K562 (cell line): ENCODE measurements at regions not wholly inside any gene's neighbourhood (a gene's known extent, or its start where the extent isn't known, plus 50 kb on each side); places are given as distances from the start of the nearest gene placed in this dataset.
A peak's percentile ranks its signal among the peaks of the same experiment; 100 is the strongest.

ENCODE experiments used
- ATAC-seq: fragments of 200-7000 bp; cut with Tn5 transposase; 3 replicates; pipeline ENCODE4 v1.9.1; 2020; ENCODE audit warnings: moderate library complexity
- BruUV-seq: library from RNA; stranded (reverse); fragments of 400-500 nt; replicated peaks from 2 replicates; lab custom pipeline; 2021; lab: Mats Ljungman, UMichigan
- CTCF ChIA-PET: fragments of 300-600 bp; formaldehyde crosslinking; extraction: SDS; loops from one replicate; lab custom pipeline; 2021; ENCODE audit warnings: low intra/inter-chr PET ratio; lab: Yijun Ruan, JAX
- POLR2A ChIA-PET: fragments of 300-600, 350-650 bp; sonication (Branson Sonifier 250); formaldehyde crosslinking; extraction: SDS; loops from one replicate; lab custom pipeline; 2021; ENCODE audit warnings: antibody characterized with exemption, inconsistent platforms; lab: Yijun Ruan, JAX
- DNase-seq, 4 experiments: peaks; one replicate each; pipeline versions ENCODE4 v3.0.0 to v3.0.0-alpha.2; 2011 to 2018; ENCODE audit warnings: low spot score in 3 of 4, mixed read lengths in 3 of 4; ENCODE audit errors: extremely low read depth in 1 of 4
- FAIRE-seq: peaks from 2 replicates; lab custom pipeline; 2011; peaks lifted over from hg19 to GRCh38; lab: Jason Lieb, UNC
- H2AFZ ChIP-seq: 2 replicates; pipeline ENCODE4 v1.6.0; 2011; ENCODE audit warnings: low read depth, low read length, control low read depth, inconsistent platforms
- H3K27ac ChIP-seq: fragments of 200-600 bp; 3 replicates; pipeline ENCODE4 v1.8.0; 2011; ENCODE audit warnings: low read depth, mild to moderate bottlenecking, control low read depth, inconsistent platforms, low read length, moderate library complexity, mixed read lengths; ENCODE audit errors: extremely low read depth
- H3K27me3 ChIP-seq, 2 experiments: fragments of 300-600 bp in 1 of 2; 2 replicates in 1 of 2; 3 replicates in 1 of 2; pipeline versions ENCODE4 v1.6.0 to v1.8.0; 2011; ENCODE audit warnings: inconsistent platforms in 2 of 2, low read length in 2 of 2, mild to moderate bottlenecking in 1 of 2, mixed read lengths in 1 of 2, moderate library complexity in 1 of 2; ENCODE audit not compliant: control insufficient read depth in 2 of 2, insufficient read depth in 2 of 2
- H3K36me3 ChIP-seq: fragments of 300-600 bp; 3 replicates; pipeline ENCODE4 v1.8.0; 2011; ENCODE audit warnings: mild to moderate bottlenecking, low read length, inconsistent platforms; ENCODE audit not compliant: control insufficient read depth, insufficient read depth
- H3K4me1 ChIP-seq, 2 experiments: fragments of 200-600 bp in 1 of 2; replicated peaks in 1 of 2; 2 replicates in 1 of 2; 3 replicates in 1 of 2; pipeline versions ENCODE4 v1.5.1 to v1.8.0; 2011; ENCODE audit warnings: inconsistent platforms in 2 of 2, low read length in 2 of 2, mild to moderate bottlenecking in 1 of 2, mixed read lengths in 1 of 2, moderate library complexity in 1 of 2; ENCODE audit not compliant: control insufficient read depth in 2 of 2, insufficient read depth in 2 of 2
- H3K4me2 ChIP-seq: 2 replicates; pipeline ENCODE4 v1.6.1; 2011; ENCODE audit warnings: low read length, control low read depth, inconsistent platforms, mixed read lengths; ENCODE audit not compliant: insufficient read depth
- H3K4me3 ChIP-seq: fragments of 200-600 bp; sonication (generic), shearing (Covaris generic); 2 replicates; pipeline ENCODE4 v1.5.1; 2016; ENCODE audit warnings: control low read depth, inconsistent platforms
- H3K79me2 ChIP-seq: fragments of 200-600 bp; 3 replicates; pipeline ENCODE4 v1.8.0; 2011; ENCODE audit warnings: low read length, inconsistent platforms; ENCODE audit not compliant: control insufficient read depth, insufficient read depth
- H3K9ac ChIP-seq, 2 experiments: 2 replicates each; pipeline versions ENCODE4 v1.6.0 to v1.6.1; 2011; ENCODE audit warnings: low read depth in 2 of 2, low read length in 2 of 2, control low read depth in 1 of 2, inconsistent platforms in 1 of 2, mild to moderate bottlenecking in 1 of 2, mixed read lengths in 1 of 2; ENCODE audit not compliant: insufficient read depth in 1 of 2
- H3K9me1 ChIP-seq: one replicate; pipeline ENCODE4 v1.6.0; 2011; ENCODE audit warnings: inconsistent platforms, mild to moderate bottlenecking, low read length, moderate library complexity; ENCODE audit not compliant: control insufficient read depth, insufficient read depth
- H3K9me3 ChIP-seq: replicated peaks from 2 replicates; pipeline ENCODE4 v1.5.1; 2011; ENCODE audit warnings: low read depth, low read length, inconsistent platforms; ENCODE audit not compliant: control insufficient read depth, insufficient read depth
- H4K20me1 ChIP-seq: replicated peaks from 2 replicates; pipeline ENCODE4 v1.6.1; 2011; ENCODE audit warnings: low read length, inconsistent platforms, mixed read lengths; ENCODE audit not compliant: control insufficient read depth, insufficient read depth
- CHD1 ChIP-seq: fragments of 200-600 bp; sonication (generic); IDR thresholded peaks from one replicate; pipeline ENCODE4 v1.6.1; 2012; ENCODE audit warnings: mild to moderate bottlenecking, moderate library complexity, low read length, inconsistent platforms
- CTBP1 ChIP-seq: fragments of 450-650 bp; IDR thresholded peaks from 2 replicates; pipeline ENCODE4 v1.6.1; 2016; ENCODE audit warnings: borderline replicate concordance
- FOSL1 ChIP-seq: fragments of 200-800 bp; sonication (Bioruptor generic); conservative IDR thresholded peaks from 2 replicates; pipeline ENCODE4 v1.6.1; 2016; ENCODE audit warnings: missing genetic modification characterization, missing compliant biosample characterization
- FOXA1 ChIP-seq: fragments of 450-650 bp; IDR thresholded peaks from 2 replicates; pipeline ENCODE4 v1.6.1; 2016; ENCODE audit warnings: mild to moderate bottlenecking, borderline replicate concordance
- JUND ChIP-seq, 2 experiments: IDR thresholded peaks; 2 replicates in 1 of 2; 3 replicates in 1 of 2; pipeline ENCODE4 v1.6.1; 2011; ENCODE audit warnings: borderline replicate concordance in 2 of 2, low read depth in 2 of 2, low read length in 2 of 2, improper control_type of control experiment in 1 of 2, missing biosample characterization in 1 of 2, missing genetic modification characterization in 1 of 2, missing genetic modification reagents in 1 of 2
- NFIC ChIP-seq: fragments of 450-650 bp; IDR thresholded peaks from 2 replicates; pipeline ENCODE4 v1.6.1; 2017; ENCODE audit warnings: mild to moderate bottlenecking, inconsistent platforms
- RBBP5 ChIP-seq: fragments of 200-600 bp; sonication (generic); IDR thresholded peaks from 2 replicates; pipeline ENCODE4 v1.6.1; 2012; ENCODE audit warnings: borderline replicate concordance, mild to moderate bottlenecking, low read length, control low read depth, inconsistent platforms; ENCODE audit not compliant: insufficient read depth, poor library complexity, severe bottlenecking
- SIRT6 ChIP-seq: IDR thresholded peaks from one replicate; pipeline ENCODE4 v1.6.1; 2012; ENCODE audit warnings: low read depth, mild to moderate bottlenecking, control low read depth, inconsistent platforms, low read length, moderate library complexity
- SMAD2 ChIP-seq: fragments of 150-350 bp; IDR thresholded peaks from 2 replicates; pipeline ENCODE4 v1.6.1; 2014; ENCODE audit warnings: low read depth, mild to moderate bottlenecking, low read length
- TCF7 ChIP-seq: sonication (generic); IDR thresholded peaks from 2 replicates; pipeline ENCODE4 v1.6.1; 2016; ENCODE audit warnings: antibody characterized with exemption, borderline replicate concordance
- THRAP3 ChIP-seq: fragments of 450-650 bp; IDR thresholded peaks from 2 replicates; pipeline ENCODE4 v1.6.1; 2016; ENCODE audit warnings: mild to moderate bottlenecking, inconsistent platforms, borderline replicate concordance
- ZNF124 ChIP-seq: sonication (generic); formaldehyde crosslinking; IDR thresholded peaks from 2 replicates; pipeline ENCODE4 v1.8.1; 2022; ENCODE audit warnings: missing genetic modification reagents
- ZNF217 ChIP-seq: sonication (generic); formaldehyde crosslinking; IDR thresholded peaks from 2 replicates; pipeline ENCODE4 v1.8.0; 2022; ENCODE audit warnings: mild to moderate bottlenecking, missing genetic modification reagents
- WGBS: fragments of 100-300 bp; shearing (Covaris generic); methylation state at CpG from one replicate; pipeline ENCODE4 v1.1.6; 2016; ENCODE audit warnings: low coverage, mixed read lengths; ENCODE audit not compliant: insufficient coverage; ENCODE audit errors: missing lambda C conversion rate; 5-methylcytosine and 5-hydroxymethylcytosine counted together
- in situ Hi-C: fragments of 300-500 bp; cut with MboI; formaldehyde crosslinking; loops from 4 replicates; pipeline ENCODE4 v1.15.0; 2018; ENCODE audit warnings: inconsistent platforms, mixed read lengths
- intact Hi-C: fragments of 100-400 bp; cut with micrococcal nuclease; formaldehyde crosslinking; loops from 2 replicates; pipeline ENCODE4 v1.14.2; 2022
- TF ChIP-seq, protein P1 (sequence below): fragments of 450-650 bp; IDR thresholded peaks from 2 replicates; pipeline ENCODE4 v1.6.1; 2016; ENCODE audit warnings: missing biosample characterization, missing genetic modification characterization
- TF ChIP-seq, protein P2 (sequence below): fragments of 450-650 bp; formaldehyde crosslinking; IDR thresholded peaks from 2 replicates; pipeline ENCODE4 v1.4.0; 2022; ENCODE audit warnings: missing genetic modification characterization
- TF ChIP-seq, protein P3 (sequence below): fragments of 450-650 bp; formaldehyde crosslinking; IDR thresholded peaks from 2 replicates; pipeline ENCODE4 v1.4.0; 2022; ENCODE audit warnings: mild to moderate bottlenecking, moderate library complexity

DNA sequence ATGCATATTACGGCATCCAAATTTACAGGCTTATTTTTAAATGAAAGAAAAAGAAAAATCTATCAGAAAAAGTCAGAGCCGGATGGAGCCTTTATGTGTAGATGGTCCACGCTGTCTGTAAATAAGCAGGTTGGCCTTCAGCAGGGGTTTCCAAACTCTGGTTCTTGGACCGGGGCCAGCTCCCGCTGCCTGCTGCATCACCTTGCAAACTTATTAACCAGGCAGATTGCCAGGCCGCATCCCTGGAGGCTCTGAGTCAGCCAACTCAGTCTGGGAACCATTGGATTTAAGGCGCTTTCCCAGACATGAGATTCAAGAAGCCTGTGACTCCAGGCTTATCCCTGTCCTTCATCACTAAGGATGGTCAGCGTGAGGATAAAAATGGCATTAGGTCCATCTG lies 212.4 kb downstream of the OPA1 start:
- POLR2A ChIA-PET, result interaction anchor here (0.6 kb wide), 1 partner anchor 517 kb away, joined by 3 read pairs; no protein-coding TSS in a partner anchor
- H3K4me3 ChIP-seq, result no peak overlapping the region
- CTCF ChIA-PET, result no interaction called here
- H3K27me3 ChIP-seq, result no peaks in the 10 kb centered on the region
- H3K9me1 ChIP-seq, result no peaks in the 10 kb centered on the region
- no peaks in the 10 kb centered on the region for H3K79me2 ChIP-seq
- H3K9me3 ChIP-seq, result no peaks in the 10 kb centered on the region
- H3K4me1 ChIP-seq, result peaks cover 4 to 9% of the 10 kb centered on the region in 2 experiments; a peak in 3 of 5 replicates
- TF ChIP-seq CHD1, result no peak
- 0 out of 2 replicates have a peak, but pooled peaks have one; percentile 18 for TF ChIP-seq CTBP1
- TF ChIP-seq FOXA1, result no peak
- TF ChIP-seq ZNF217 (CRISPR knock-in tag), result no peak
- TF ChIP-seq TCF7, result no peak
- TF ChIP-seq, protein P1, sequence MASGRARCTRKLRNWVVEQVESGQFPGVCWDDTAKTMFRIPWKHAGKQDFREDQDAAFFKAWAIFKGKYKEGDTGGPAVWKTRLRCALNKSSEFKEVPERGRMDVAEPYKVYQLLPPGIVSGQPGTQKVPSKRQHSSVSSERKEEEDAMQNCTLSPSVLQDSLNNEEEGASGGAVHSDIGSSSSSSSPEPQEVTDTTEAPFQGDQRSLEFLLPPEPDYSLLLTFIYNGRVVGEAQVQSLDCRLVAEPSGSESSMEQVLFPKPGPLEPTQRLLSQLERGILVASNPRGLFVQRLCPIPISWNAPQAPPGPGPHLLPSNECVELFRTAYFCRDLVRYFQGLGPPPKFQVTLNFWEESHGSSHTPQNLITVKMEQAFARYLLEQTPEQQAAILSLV (tag), result no peak
- no peak for TF ChIP-seq RBBP5
- peak; percentile 90 for TF ChIP-seq NFIC
- TF ChIP-seq ZNF124, result no peak
- no peak for TF ChIP-seq THRAP3
- TF ChIP-seq, protein P2, sequence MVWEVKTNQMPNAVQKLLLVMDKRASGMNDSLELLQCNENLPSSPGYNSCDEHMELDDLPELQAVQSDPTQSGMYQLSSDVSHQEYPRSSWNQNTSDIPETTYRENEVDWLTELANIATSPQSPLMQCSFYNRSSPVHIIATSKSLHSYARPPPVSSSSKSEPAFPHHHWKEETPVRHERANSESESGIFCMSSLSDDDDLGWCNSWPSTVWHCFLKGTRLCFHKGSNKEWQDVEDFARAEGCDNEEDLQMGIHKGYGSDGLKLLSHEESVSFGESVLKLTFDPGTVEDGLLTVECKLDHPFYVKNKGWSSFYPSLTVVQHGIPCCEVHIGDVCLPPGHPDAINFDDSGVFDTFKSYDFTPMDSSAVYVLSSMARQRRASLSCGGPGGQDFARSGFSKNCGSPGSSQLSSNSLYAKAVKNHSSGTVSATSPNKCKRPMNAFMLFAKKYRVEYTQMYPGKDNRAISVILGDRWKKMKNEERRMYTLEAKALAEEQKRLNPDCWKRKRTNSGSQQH (CRISPR knock-in tag), result no peak
- no peak for TF ChIP-seq SMAD2
- TF ChIP-seq, protein P3, sequence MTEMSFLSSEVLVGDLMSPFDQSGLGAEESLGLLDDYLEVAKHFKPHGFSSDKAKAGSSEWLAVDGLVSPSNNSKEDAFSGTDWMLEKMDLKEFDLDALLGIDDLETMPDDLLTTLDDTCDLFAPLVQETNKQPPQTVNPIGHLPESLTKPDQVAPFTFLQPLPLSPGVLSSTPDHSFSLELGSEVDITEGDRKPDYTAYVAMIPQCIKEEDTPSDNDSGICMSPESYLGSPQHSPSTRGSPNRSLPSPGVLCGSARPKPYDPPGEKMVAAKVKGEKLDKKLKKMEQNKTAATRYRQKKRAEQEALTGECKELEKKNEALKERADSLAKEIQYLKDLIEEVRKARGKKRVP (CRISPR knock-in tag), result no peak
- TF ChIP-seq JUND (IDR thresholded peaks at IDR 0.05; ENCODE audit: borderline replicate concordance, low read depth, low read length), result peak; percentile 46; the same call in 1 of the 2 replicates
- no peak for TF ChIP-seq JUND (tag; IDR thresholded peaks at IDR 0.05; ENCODE audit: borderline replicate concordance, low read depth, low read length)
- TF ChIP-seq FOSL1 (tag), result peak; percentile 58
- no peak for TF ChIP-seq SIRT6
- in situ Hi-C loops (no loop called here), intact Hi-C loops (no loop called here)
- peak in 3 of 4 experiments; percentile 35 to 64 (median 36) for DNase-seq
- BruUV-seq, result no TSS peak
- no peak overlapping the region; a peak in 1 of 4 replicates for H3K9ac ChIP-seq
- H2AFZ ChIP-seq, result no peak overlapping the region
- no peak overlapping the region for H3K4me2 ChIP-seq
- H3K27ac ChIP-seq, result no peak overlapping the region
- H4K20me1 ChIP-seq, result no peaks in the 10 kb centered on the region
- H3K36me3 ChIP-seq, result no peaks in the 10 kb centered on the region
- FAIRE-seq, result no peak
- peak; percentile 19; the same call in 1 of the 3 replicates for ATAC-seq
- WGBS, result 47% methylated on average over 8 of the region's 8 CpGs
